ENCODE measurements at regions not wholly inside any gene's neighbourhood (a gene's known extent, or its start where the extent isn't known, plus 50 kb on each side); places are given as distances from the start of the nearest gene placed in this dataset.

GRCh38 chr7:19930051-19930450 is 156.6 kb upstream of the TMEM196 start:
- ChIA-PET POLR2A (no interaction called here), CTCF (no interaction called here)
- Histone ChIP-seq H3K4me1 (ENCODE audit: control insufficient read depth, extremely low read depth, insufficient read depth, low read length) (no peaks in the 10 kb centered on the region), H3K27me3 (ENCODE audit: control insufficient read depth in 2 of 2, insufficient read depth in 2 of 2, low read length in 2 of 2) (no peaks in the 10 kb centered on the region), H3K79me2 (ENCODE audit: control insufficient read depth, insufficient read depth, low read length) (no peaks in the 10 kb centered on the region), H2AFZ (ENCODE audit: low read depth, low read length) (no peak overlapping the region), H3K4me2 (ENCODE audit: insufficient read depth, low read length) (no peak overlapping the region), H3K9me3 (replicated peaks; ENCODE audit: control insufficient read depth, insufficient read depth, low read length) (no peaks in the 10 kb centered on the region), H3K9ac (replicated peaks; ENCODE audit: extremely low read depth, insufficient read depth, low read length) (no peak overlapping the region), H4K20me1 (replicated peaks; ENCODE audit: control insufficient read depth, extremely low read depth, insufficient read depth, low read length) (no peaks in the 10 kb centered on the region), H3K27ac (ENCODE audit: insufficient read depth, low read depth, low read length) (no peak overlapping the region), H3K9me1 (replicated peaks; ENCODE audit: control insufficient read depth, extremely low read depth, insufficient read depth, low read length) (no peaks in the 10 kb centered on the region), H3K36me3 (ENCODE audit: control insufficient read depth in 2 of 2, extremely low read depth in 1 of 2, insufficient read depth in 2 of 2, low read length in 2 of 2) (no peaks in the 10 kb centered on the region), H3K4me3 (replicated peaks in 1 of 3; ENCODE audit: insufficient read depth in 1 of 3, low read depth in 1 of 3, low read length in 3 of 3) (no peak overlapping the region)
- no peak for TF ChIP-seq POLR2AphosphoS5 (IDR thresholded peaks at IDR 0.05; ENCODE audit: insufficient read depth, low read depth, low read length)
- no peak for TF ChIP-seq MYC (IDR thresholded peaks at IDR 0.05; ENCODE audit: low read depth, low read length)
- no peak for TF ChIP-seq JUN (IDR thresholded peaks at IDR 0.05; ENCODE audit: borderline replicate concordance, insufficient read depth, insufficient read length, low read depth)
- TF ChIP-seq, protein P1, sequence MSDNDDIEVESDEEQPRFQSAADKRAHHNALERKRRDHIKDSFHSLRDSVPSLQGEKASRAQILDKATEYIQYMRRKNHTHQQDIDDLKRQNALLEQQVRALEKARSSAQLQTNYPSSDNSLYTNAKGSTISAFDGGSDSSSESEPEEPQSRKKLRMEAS (IDR thresholded peaks at IDR 0.05; ENCODE audit: insufficient read depth, insufficient read length): no peak
- no TSS peak for BruUV-seq (replicated peaks)
- dilution Hi-C loops (cut with MboI; ENCODE audit: extremely low pct_ligation_motif_present, low sequenced_read_pairs) (no loop called here), intact Hi-C loops (cut with micrococcal nuclease) (no loop called here)
- FAIRE-seq (no peak), DNase-seq (ENCODE audit: low read depth, low spot score) (no peak)

DNA sequence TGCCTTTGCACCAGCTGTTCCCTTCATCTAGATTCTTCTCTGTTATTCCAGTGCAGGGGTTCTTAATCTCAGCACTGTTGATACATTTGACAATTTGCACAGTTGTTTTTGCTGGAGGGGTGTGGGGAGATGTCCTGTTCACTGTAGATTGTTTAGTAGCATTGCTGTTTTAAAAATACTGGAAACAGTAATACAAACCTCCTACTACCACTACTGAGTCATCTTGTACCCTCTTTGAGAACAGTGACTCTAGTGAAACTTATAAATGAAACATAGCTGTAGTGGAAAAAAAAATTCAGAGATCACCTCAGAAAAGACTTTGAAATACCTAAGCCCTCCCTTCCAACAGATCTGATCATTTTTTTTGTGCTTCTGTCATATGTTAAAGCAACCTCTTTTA is 154.8 kb upstream of the TMEM196 start:
- FAIRE-seq: no peak
- Histone ChIP-seq H3K79me2 (ENCODE audit: control insufficient read depth, insufficient read depth, low read length) (no peaks in the 10 kb centered on the region), H3K36me3 (ENCODE audit: control insufficient read depth in 2 of 2, extremely low read depth in 1 of 2, insufficient read depth in 2 of 2, low read length in 2 of 2) (no peaks in the 10 kb centered on the region), H3K4me2 (ENCODE audit: insufficient read depth, low read length) (no peak overlapping the region), H3K27ac (ENCODE audit: insufficient read depth, low read depth, low read length) (no peak overlapping the region), H3K9me3 (replicated peaks; ENCODE audit: control insufficient read depth, insufficient read depth, low read length) (no peaks in the 10 kb centered on the region), H3K4me3 (replicated peaks in 1 of 3; ENCODE audit: insufficient read depth in 1 of 3, low read depth in 1 of 3, low read length in 3 of 3) (no peak overlapping the region), H4K20me1 (replicated peaks; ENCODE audit: control insufficient read depth, extremely low read depth, insufficient read depth, low read length) (no peaks in the 10 kb centered on the region), H3K4me1 (ENCODE audit: control insufficient read depth, extremely low read depth, insufficient read depth, low read length) (no peaks in the 10 kb centered on the region), H3K9ac (replicated peaks; ENCODE audit: extremely low read depth, insufficient read depth, low read length) (no peak overlapping the region), H3K9me1 (replicated peaks; ENCODE audit: control insufficient read depth, extremely low read depth, insufficient read depth, low read length) (no peaks in the 10 kb centered on the region), H2AFZ (ENCODE audit: low read depth, low read length) (peak overlapping the region; percentile 18), H3K27me3 (ENCODE audit: control insufficient read depth in 2 of 2, insufficient read depth in 2 of 2, low read length in 2 of 2) (no peaks in the 10 kb centered on the region)
- CTCF ChIA-PET: interaction anchor here (1.2 to 1.8 kb wide), 3 partner anchors 9 to 33 kb away, joined by 3 to 5 read pairs (median 4); no protein-coding TSS in a partner anchor
- no peak for TF ChIP-seq GATA2 (IDR thresholded peaks at IDR 0.05; ENCODE audit: insufficient read depth, insufficient read length, low read depth, low read length)
- TF ChIP-seq, protein P2, sequence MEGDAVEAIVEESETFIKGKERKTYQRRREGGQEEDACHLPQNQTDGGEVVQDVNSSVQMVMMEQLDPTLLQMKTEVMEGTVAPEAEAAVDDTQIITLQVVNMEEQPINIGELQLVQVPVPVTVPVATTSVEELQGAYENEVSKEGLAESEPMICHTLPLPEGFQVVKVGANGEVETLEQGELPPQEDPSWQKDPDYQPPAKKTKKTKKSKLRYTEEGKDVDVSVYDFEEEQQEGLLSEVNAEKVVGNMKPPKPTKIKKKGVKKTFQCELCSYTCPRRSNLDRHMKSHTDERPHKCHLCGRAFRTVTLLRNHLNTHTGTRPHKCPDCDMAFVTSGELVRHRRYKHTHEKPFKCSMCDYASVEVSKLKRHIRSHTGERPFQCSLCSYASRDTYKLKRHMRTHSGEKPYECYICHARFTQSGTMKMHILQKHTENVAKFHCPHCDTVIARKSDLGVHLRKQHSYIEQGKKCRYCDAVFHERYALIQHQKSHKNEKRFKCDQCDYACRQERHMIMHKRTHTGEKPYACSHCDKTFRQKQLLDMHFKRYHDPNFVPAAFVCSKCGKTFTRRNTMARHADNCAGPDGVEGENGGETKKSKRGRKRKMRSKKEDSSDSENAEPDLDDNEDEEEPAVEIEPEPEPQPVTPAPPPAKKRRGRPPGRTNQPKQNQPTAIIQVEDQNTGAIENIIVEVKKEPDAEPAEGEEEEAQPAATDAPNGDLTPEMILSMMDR (IDR thresholded peaks at IDR 0.05; ENCODE audit: extremely low read depth in 1 of 2, insufficient read depth in 1 of 2, low read depth in 1 of 2, low read length in 2 of 2): no peak
- no peak for TF ChIP-seq MYC (IDR thresholded peaks at IDR 0.05; ENCODE audit: low read depth, low read length)
- no peak for TF ChIP-seq EZH2 (IDR thresholded peaks at IDR 0.05; ENCODE audit: borderline replicate concordance, low read depth, low read length, severe bottlenecking)
- TF ChIP-seq FOS (IDR thresholded peaks at IDR 0.05; ENCODE audit: borderline replicate concordance, insufficient read depth, low read length): no peak
- TF ChIP-seq, protein P1 (IDR thresholded peaks at IDR 0.05; ENCODE audit: insufficient read depth, insufficient read length): no peak
- TF ChIP-seq POLR2AphosphoS5 (IDR thresholded peaks at IDR 0.05; ENCODE audit: insufficient read depth, low read depth, low read length): no peak
- TF ChIP-seq POLR2A (IDR thresholded peaks at IDR 0.05; ENCODE audit: low read depth, low read length): no peak
- TF ChIP-seq JUN (IDR thresholded peaks at IDR 0.05; ENCODE audit: borderline replicate concordance, insufficient read depth, insufficient read length, low read depth): no peak
- DNase-seq (ENCODE audit: low read depth, low spot score): no peak
- POLR2A ChIA-PET: no interaction called here
- dilution Hi-C loops (cut with MboI; ENCODE audit: extremely low pct_ligation_motif_present, low sequenced_read_pairs): no loop called here
- intact Hi-C loops (cut with micrococcal nuclease): no loop called here
- no TSS peak for BruUV-seq (replicated peaks)
